HPDE6-E6E7 (cell line): ENCODE measurements at regions not wholly inside any gene's neighbourhood (a gene's known extent, or its start where the extent isn't known, plus 50 kb on each side); places are given as distances from the start of the nearest gene placed in this dataset.
A peak's percentile ranks its signal among the peaks of the same experiment; 100 is the strongest.
"Not testable (repeated sequence)": the region's sequence is repeated elsewhere in the genome, so short reads cannot be mapped to it uniquely, and the experiment has no call there.

Experiments used
- DNase-seq: peaks from one replicate; pipeline ENCODE4 v3.0.0; 2011; ENCODE audit warnings: missing footprints; ENCODE audit errors: extremely low spot score

GRCh38 chr14:55977392-55978150 is 140.6 kb upstream of the PELI2 start:
- no peak for DNase-seq

- no peak for DNase-seq
Measured at GRCh38 chr14:55979096-55979495, 139.1 kb upstream of the PELI2 start.

GRCh38 chr14:55979781-55980180 is 138.4 kb upstream of the PELI2 start:
- no peak for DNase-seq

DNA sequence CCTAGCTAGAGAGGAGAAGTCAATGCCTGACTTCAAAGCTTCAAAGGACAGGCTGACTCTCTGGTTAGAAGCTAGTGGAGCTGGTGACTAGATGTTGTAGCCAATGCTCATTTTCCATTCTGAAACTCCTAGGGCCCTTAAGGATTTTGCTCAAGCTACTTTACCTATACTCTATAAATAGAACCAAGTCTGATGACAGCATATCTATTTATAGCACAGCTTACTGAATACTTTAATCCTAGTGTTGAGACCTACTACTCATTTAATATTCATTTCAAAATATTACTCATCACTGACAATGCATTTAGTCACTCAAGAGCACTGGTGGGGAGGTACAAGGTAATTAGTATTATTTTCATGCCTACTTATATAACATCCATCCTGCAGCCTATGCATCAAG is 137.2 kb upstream of the PELI2 start:
- no peak for DNase-seq

GRCh38 chr14:55986069-55986468 is 132.1 kb upstream of the PELI2 start:
- DNase-seq = no peak

DNA sequence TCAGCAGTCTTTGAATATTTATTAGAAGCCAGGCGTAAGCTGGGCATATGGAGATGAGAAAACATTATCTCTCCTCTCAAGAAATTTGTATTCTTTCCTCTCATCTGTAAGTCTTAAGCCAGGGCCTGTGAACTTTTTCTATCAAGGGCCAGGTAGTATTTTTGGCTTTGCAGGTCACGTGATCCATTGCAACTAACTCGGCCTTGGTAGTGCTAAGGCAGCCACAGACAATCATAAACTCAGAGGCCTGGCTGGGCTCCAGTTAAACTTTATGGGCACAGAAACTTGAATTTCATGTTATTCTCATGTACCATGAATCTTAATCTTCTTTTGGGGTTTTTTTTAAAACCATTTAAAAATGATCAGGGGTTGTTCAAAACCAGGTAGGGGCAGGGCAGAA is 117.4 kb upstream of the PELI2 start:
- no peak for DNase-seq

DNA sequence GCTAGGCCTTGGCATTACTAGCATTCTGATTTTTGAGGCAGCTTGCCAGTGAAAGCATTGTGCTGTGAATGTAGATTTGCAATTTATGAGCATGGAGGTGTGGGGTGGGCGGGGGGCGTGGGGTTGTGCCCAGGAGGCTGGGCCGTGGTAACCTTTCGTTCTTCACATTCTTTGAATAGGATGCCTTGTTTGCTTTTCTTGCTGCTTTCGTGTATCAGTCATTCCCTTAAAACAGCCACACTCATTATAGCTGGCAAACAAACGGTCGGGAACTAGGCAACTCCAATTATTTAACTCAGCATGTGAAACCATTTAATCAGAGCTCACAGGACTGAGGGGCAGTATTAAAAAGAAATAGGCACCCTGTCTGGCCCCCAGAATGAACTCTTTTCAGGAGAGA is 115.9 kb upstream of the PELI2 start:
- DNase-seq = no peak

- DNase-seq = no peak
Measured at GRCh38 chr14:56002876-56003625, 115.2 kb upstream of the PELI2 start.

- no peak for DNase-seq
Measured at GRCh38 chr14:56004323-56004722, 113.9 kb upstream of the PELI2 start.

DNA sequence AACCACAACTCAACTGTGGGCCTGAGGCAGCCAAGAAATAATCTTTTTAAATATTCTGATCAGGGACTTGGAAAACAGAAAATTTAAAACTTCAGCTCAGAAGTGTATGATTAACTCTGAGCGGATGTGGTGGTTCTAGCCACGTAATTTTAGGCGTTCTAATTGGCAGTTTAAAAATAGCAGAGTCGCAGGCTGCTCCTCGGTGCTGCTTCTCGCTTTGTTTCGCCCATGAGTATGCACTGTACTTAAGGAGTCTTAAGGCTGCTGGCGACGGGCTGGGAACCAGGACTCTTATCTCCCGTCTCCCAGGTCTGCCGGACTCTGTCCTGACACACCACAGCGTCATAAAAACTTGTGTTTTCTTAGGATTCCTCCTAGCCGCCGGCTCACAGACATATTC is 113.4 kb upstream of the PELI2 start:
- DNase-seq = peak; percentile 8

DNA sequence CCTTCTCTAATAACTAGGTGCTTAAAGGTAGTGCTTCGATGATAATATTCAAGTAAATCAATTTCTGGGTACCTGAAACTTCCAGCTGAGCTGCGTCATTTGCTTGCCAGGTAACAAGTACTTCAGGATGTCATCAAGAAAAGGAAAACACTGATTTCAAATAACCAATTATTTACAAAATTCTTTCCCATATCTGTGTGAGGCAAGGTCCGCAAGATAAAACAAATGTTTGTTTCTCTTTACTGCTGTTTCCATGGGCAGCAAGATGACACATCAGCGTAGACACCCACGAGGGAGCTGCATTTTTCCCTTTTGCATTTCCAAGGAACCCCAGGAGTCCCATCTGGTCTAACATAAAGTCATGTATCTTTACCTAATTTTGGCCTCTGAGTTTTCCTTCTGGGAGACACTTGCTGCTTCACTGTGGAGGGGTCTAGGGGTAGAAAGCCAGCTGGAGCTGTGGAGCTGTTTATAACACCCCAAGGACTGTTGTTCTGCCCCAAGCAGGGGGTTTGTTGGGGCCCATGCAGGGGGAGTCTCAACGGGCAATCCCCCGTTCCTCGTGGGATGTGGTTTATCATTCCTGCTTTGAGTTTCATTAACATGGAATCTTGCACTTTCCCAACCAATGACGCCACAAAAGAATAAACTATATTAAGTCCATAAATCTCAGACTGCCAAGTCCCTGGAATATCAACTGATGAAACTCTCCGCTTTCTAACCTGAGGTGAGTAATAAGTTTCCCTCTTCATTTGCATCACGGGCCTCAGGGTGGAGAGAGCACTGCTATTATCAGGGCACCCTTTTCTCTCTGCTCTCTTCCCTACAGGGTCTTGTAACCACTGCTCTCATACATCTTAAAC is 112.8 kb upstream of the PELI2 start:
- no peak for DNase-seq

DNA sequence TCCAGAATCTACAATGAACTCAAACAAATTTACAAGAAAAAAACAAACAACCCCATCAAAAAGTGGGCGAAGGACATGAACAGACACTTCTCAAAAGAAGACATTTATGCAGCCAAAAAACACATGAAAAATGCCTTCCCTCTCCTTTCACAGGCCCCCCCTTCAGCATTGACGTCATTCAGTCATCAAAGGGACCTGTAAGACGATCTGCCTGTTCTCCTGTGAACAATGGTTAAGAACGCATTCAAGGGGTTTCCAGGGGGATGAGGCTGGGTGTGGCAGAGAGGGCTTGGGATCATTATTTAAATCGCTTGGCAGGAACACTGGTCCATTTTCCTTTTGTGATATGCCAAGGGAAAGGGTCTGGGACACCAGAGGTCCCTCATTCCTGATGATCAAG is 110.7 kb upstream of the PELI2 start:
- not testable (repeated sequence) for DNase-seq

- no peak for DNase-seq
Measured at GRCh38 chr14:56008150-56008549, 110.1 kb upstream of the PELI2 start.

- DNase-seq = not testable (repeated sequence)
Measured at GRCh38 chr14:56008661-56009060, 109.5 kb upstream of the PELI2 start.

DNA sequence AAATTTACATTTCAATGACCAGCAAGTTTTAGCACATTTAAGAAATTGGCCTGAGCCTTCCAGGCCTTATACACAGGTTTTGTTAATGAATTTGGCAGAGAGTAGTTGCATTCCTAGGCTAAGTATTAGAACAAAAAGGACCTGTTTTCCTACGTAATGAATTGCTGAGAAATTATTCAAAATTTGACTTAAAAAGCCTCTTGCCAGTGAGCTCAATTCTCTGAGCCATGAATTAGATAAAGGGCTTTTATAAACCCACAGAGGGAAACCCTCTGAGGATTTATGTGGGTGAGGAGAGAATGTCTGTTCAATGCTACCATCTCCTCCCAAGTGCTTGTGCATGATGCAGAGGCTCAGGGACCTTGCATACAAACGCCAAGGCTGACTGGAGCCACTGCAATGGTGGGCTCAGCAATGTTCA is 94.5 kb upstream of the PELI2 start:
- DNase-seq = no peak

GRCh38 chr14:56025191-56025590 is 93.0 kb upstream of the PELI2 start:
- no peak for DNase-seq

DNA sequence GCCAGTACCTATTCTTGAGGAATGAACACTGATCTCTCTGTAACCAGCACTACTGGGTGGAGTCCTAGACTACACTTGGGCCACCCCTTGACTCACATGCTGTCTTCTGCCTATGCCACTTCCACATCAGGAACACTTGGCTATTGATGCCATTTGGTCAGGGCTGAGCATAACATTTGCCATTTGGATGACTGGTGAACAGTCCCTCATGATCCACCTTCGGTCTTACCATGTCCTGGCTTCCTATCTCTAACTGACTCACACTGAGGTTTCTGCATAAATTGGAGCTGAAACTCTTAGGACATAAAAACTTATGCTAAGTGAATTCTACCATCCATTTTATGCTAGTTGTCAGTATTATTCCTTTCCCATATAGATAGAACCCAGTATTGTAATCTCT is 91.7 kb upstream of the PELI2 start:
- DNase-seq = no peak

DNA sequence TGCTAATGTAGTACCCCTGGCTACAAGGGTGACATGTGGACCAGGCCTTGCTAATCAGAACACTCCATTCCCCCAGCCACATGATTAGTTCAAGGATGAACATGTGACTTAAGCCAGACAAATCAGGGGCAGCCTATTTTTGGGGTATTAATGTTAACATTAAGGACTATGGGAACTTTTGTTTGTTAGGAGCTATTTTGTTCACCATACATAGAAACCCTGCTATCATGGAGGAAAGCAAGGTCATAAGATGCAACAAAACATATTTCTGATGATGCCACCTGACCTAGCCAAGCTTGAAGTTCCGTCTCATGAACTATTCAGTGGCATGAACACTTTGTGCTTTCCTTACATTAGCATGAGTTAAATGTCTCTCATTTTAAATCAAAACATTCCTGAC is 90.8 kb upstream of the PELI2 start:
- no peak for DNase-seq

DNA sequence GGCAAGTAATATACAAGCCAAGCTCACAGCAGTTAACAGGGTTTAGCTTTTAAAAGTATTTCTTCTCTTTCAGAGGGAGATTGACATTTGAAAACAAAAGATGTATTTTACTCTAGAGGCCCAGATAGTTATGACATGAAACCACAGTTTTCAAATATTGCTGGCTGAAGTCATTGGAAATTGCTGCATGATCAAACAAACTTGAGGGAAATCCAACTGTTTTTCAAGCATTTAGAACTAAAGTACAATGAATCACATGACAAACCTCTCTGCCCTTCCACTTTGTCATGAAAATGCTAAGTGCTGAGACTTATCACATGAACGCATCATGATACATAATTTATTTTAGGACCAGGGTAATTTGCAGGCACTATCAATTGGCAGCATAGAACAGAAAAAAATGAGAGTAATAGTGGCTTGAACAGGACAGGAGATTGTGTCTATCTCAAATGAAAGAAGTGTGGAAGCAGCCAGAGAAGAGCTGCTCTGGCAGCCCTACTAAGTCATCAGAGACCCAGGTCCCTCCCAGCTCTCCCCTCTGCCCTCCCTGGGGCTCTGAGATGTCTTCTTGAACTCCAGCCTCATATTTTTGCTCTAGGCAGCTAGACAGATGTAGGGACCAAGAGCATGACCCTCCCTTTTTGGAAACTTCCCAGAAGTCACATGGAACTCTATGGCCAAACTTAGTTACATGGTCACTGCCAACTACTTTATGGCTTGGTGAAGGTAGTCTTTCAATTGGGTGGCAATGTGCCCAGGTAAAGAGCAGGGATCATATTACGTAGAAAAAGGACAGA is 90.1 kb upstream of the PELI2 start:
- no peak for DNase-seq

- DNase-seq = no peak
Measured at GRCh38 chr14:56036353-56036752, 81.9 kb upstream of the PELI2 start.

GRCh38 chr14:56040121-56040520 is 78.1 kb upstream of the PELI2 start:
- DNase-seq = no peak

DNA sequence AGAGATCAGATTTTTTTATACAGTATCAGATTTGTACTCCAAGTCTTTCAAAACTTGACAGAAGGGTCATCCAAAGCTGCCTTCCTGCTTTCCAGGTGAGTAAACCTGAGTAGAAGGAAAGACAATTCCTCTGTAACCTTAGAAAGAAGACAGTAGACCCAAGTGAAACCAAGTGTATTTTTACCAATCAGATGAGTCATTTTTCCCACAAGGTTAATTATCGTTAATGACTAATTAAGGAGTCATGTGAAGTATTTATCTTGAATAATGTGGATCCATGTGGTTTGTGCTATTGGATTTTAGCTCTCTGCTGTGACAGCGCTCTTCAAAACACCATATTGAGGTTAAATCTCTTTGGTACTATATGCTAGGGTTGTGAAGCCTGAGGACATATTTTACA is 74.0 kb upstream of the PELI2 start:
- DNase-seq = no peak
